Aorta (tissue), 5 donors: ENCODE measurements at regions not wholly inside any gene's neighbourhood (a gene's known extent, or its start where the extent isn't known, plus 50 kb on each side); places are given as distances from the start of the nearest gene placed in this dataset.
A peak's percentile ranks its signal among the peaks of the same experiment; 100 is the strongest.
"Not testable (repeated sequence)": the region's sequence is repeated elsewhere in the genome, so short reads cannot be mapped to it uniquely, and the experiment has no call there.

Experiments used
- ATAC-seq: fragments of 200-7000 bp; cut with Tn5 transposase; one replicate; pipeline ENCODE4 v1.9.1; 2022; ENCODE audit warnings: moderate library complexity; ENCODE audit not compliant: low FRiP score
- DNase-seq, 2 donors: peaks; one replicate each; pipeline ENCODE4 v3.0.0-alpha.2; 2020
- H3K27ac ChIP-seq, 2 donors: one replicate each; pipeline ENCODE4 v1.5.1; 2013; ENCODE audit warnings: low read length in 2 of 2, mild to moderate bottlenecking in 2 of 2, moderate library complexity in 2 of 2, control low read depth in 1 of 2, inconsistent platforms in 1 of 2, low read depth in 1 of 2
- H3K27me3 ChIP-seq, 2 donors: one replicate each; pipeline ENCODE4 v1.6.1; 2013; ENCODE audit warnings: control low read depth in 1 of 2, low read length in 1 of 2, mild to moderate bottlenecking in 1 of 2, moderate library complexity in 1 of 2; ENCODE audit not compliant: insufficient read depth in 2 of 2, control insufficient read depth in 1 of 2
- H3K36me3 ChIP-seq, 2 donors: one replicate each; pipeline ENCODE4 v1.6.1; 2013; ENCODE audit warnings: control low read depth in 1 of 2, low read length in 1 of 2, mild to moderate bottlenecking in 1 of 2; ENCODE audit not compliant: insufficient read depth in 2 of 2, control insufficient read depth in 1 of 2
- H3K4me1 ChIP-seq, 2 donors: one replicate each; pipeline ENCODE4 v1.6.1; 2013; ENCODE audit warnings: low read length in 2 of 2, control low read depth in 1 of 2, mild to moderate bottlenecking in 1 of 2, moderate library complexity in 1 of 2; ENCODE audit not compliant: insufficient read depth in 2 of 2, control insufficient read depth in 1 of 2
- H3K4me3 ChIP-seq, 2 donors: one replicate each; pipeline ENCODE4 v1.5.1; 2013; ENCODE audit warnings: low read length in 2 of 2, control low read depth in 1 of 2, mild to moderate bottlenecking in 1 of 2
- H3K9me3 ChIP-seq: one replicate; pipeline ENCODE4 v1.6.1; 2013; ENCODE audit warnings: mild to moderate bottlenecking, low read length; ENCODE audit not compliant: control insufficient read depth
- WGBS, 2 donors: extraction: QIAGEN DNeasy Blood & Tissue Kit; methylation state at CpG; one replicate each; pipeline ENCODE4 v1.1.7; 2013; 5-methylcytosine and 5-hydroxymethylcytosine counted together
- intact Hi-C, 2 donors: fragments of 100-400 bp; cut with DNase I; formaldehyde crosslinking; loops; one replicate each; pipeline versions ENCODE4 v1.14.2 to v1.15.0; 2022
- donor health status: healthy with polysubstance abuse.
- donor health status: Bipolar disorder and iron deficiency.
- donor health status: DM: no; HTN: no; CAD: no.
- donor health status: DM: no; HTN: no; CAD: no.
- donor health status: DM: yes; HTN: yes; CAD: no.

GRCh38 chr2:82954868-82955267, 1504.2 kb downstream of the SUCLG1 start:
- Histone ChIP-seq H3K4me3 (no peak overlapping the region), H3K9me3 (no peaks in the 10 kb centered on the region), H3K36me3 (no peaks in the 10 kb centered on the region), H3K4me1 (no peaks in the 10 kb centered on the region), H3K27me3 (no peaks in the 10 kb centered on the region), H3K27ac (no peak overlapping the region)
- DNase-seq (no peak), ATAC-seq (no peak)
- WGBS, 2 donors = 54 to 57% methylated on average over 1 of the region's 1 CpG
- intact Hi-C loops = no loop called here

GRCh38 chr2:82939211-82939610, 1519.9 kb downstream of the SUCLG1 start:
- DNase-seq = no peak
- intact Hi-C loops = no loop called here
- 82 to 95% methylated on average over 1 of the region's 1 CpG for WGBS, 2 donors

GRCh38 chr2:82938321-82938845, 1520.7 kb downstream of the SUCLG1 start:
- H3K36me3 ChIP-seq, H3K9me3 ChIP-seq, H3K27me3 ChIP-seq, ATAC-seq, H3K27ac ChIP-seq, H3K4me1 ChIP-seq, H3K4me3 ChIP-seq, intact Hi-C loops: not testable (repeated sequence)
- 91 to 95% methylated on average over 18 to 40 of the region's 40 CpGs for WGBS, 2 donors
- peak in 1 of 2 donors; percentile 48 for DNase-seq

More at GRCh38 chr2:82939211-82939610, 1519.9 kb downstream of the SUCLG1 start:
- no peaks in the 10 kb centered on the region for H3K36me3 ChIP-seq
- H3K4me1 ChIP-seq = no peaks in the 10 kb centered on the region
- no peaks in the 10 kb centered on the region for H3K27me3 ChIP-seq
- no peaks in the 10 kb centered on the region for H3K9me3 ChIP-seq
- ATAC-seq = no peak
- H3K4me3 ChIP-seq = no peak overlapping the region
- no peak overlapping the region for H3K27ac ChIP-seq

GRCh38 chr2:82913566-82913965, 1545.5 kb downstream of the SUCLG1 start:
- no peaks in the 10 kb centered on the region for H3K9me3 ChIP-seq
- H3K36me3 ChIP-seq = no peaks in the 10 kb centered on the region
- H3K4me1 ChIP-seq = no peaks in the 10 kb centered on the region
- no peaks in the 10 kb centered on the region for H3K27me3 ChIP-seq
- WGBS, 2 donors = 80 to 85% methylated on average over 2 of the region's 2 CpGs
- intact Hi-C loops = no loop called here
- ATAC-seq (no peak), DNase-seq (no peak)
- no peak overlapping the region for H3K4me3 ChIP-seq
- H3K27ac ChIP-seq = no peak overlapping the region

GRCh38 chr2:82896117-82896516, 1563.0 kb downstream of the SUCLG1 start:
- intact Hi-C loops = no loop called here
- ATAC-seq (no peak), DNase-seq (peak in 1 of 2 donors; percentile 54)
- H3K9me3 ChIP-seq = no peaks in the 10 kb centered on the region
- H3K4me1 ChIP-seq = no peaks in the 10 kb centered on the region
- no peaks in the 10 kb centered on the region for H3K27me3 ChIP-seq
- no peak overlapping the region for H3K27ac ChIP-seq
- WGBS, 2 donors = 83 to 86% methylated on average over 6 of the region's 6 CpGs
- H3K36me3 ChIP-seq = no peaks in the 10 kb centered on the region
- no peak overlapping the region for H3K4me3 ChIP-seq

GRCh38 chr2:82893190-82893589, 1565.9 kb downstream of the SUCLG1 start:
- Histone ChIP-seq H3K36me3 (no peaks in the 10 kb centered on the region), H3K27me3 (no peaks in the 10 kb centered on the region), H3K27ac (no peak overlapping the region), H3K4me1 (no peaks in the 10 kb centered on the region), H3K9me3 (no peaks in the 10 kb centered on the region), H3K4me3 (no peak overlapping the region)
- WGBS, 2 donors = 26 to 42% methylated on average over 2 of the region's 2 CpGs
- no peak for ATAC-seq
- no peak for DNase-seq
- intact Hi-C loops = no loop called here

GRCh38 chr2:82879803-82880202, 1579.3 kb downstream of the SUCLG1 start:
- WGBS, 2 donors = 50 to 64% methylated on average over 2 of the region's 2 CpGs
- Histone ChIP-seq H3K27ac (no peak overlapping the region), H3K9me3 (no peaks in the 10 kb centered on the region), H3K27me3 (no peaks in the 10 kb centered on the region), H3K4me3 (no peak overlapping the region), H3K4me1 (no peaks in the 10 kb centered on the region), H3K36me3 (no peaks in the 10 kb centered on the region)
- DNase-seq = no peak
- intact Hi-C loops = no loop called here
- no peak for ATAC-seq

GRCh38 chr2:82875858-82876257, 1583.2 kb downstream of the SUCLG1 start:
- Histone ChIP-seq H3K4me3 (no peak overlapping the region), H3K36me3 (no peaks in the 10 kb centered on the region), H3K4me1 (no peaks in the 10 kb centered on the region), H3K9me3 (no peaks in the 10 kb centered on the region), H3K27ac (no peak overlapping the region), H3K27me3 (no peaks in the 10 kb centered on the region)
- 77 to 79% methylated on average over 6 of the region's 6 CpGs for WGBS, 2 donors
- no peak for ATAC-seq
- intact Hi-C loops = no loop called here
- DNase-seq = no peak

GRCh38 chr2:82857967-82858366, 1601.1 kb downstream of the SUCLG1 start:
- Histone ChIP-seq H3K27ac (no peak overlapping the region), H3K4me1 (no peaks in the 10 kb centered on the region), H3K27me3 (no peaks in the 10 kb centered on the region), H3K9me3 (no peaks in the 10 kb centered on the region), H3K36me3 (no peaks in the 10 kb centered on the region), H3K4me3 (no peak overlapping the region)
- DNase-seq (no peak), ATAC-seq (no peak)
- intact Hi-C loops = no loop called here
- 34 to 44% methylated on average over 5 of the region's 5 CpGs for WGBS, 2 donors
